Keratinocyte (primary cell): ENCODE measurements at regions not wholly inside any gene's neighbourhood (a gene's known extent, or its start where the extent isn't known, plus 50 kb on each side); places are given as distances from the start of the nearest gene placed in this dataset.
"Not testable (repeated sequence)": the region's sequence is repeated elsewhere in the genome, so short reads cannot be mapped to it uniquely, and the experiment has no call there.

Experiments
- DNase-seq: peaks from one replicate; pipeline ENCODE4 v3.0.0-alpha.2; 2011; ENCODE audit warnings: low read depth, missing footprints, low spot score
- FAIRE-seq: peaks from 2 replicates; lab custom pipeline; 2011; peaks lifted over from hg19 to GRCh38; lab: Jason Lieb, UNC
- H2AFZ ChIP-seq: 2 replicates; pipeline ENCODE4 v1.6.0; 2012; ENCODE audit warnings: low read length, control low read depth, inconsistent platforms; ENCODE audit not compliant: control insufficient read depth
- H3K27ac ChIP-seq: 2 replicates; pipeline ENCODE4 v1.5.1; 2011; ENCODE audit warnings: low read length; ENCODE audit not compliant: control insufficient read depth, insufficient read depth
- H3K27me3 ChIP-seq: 3 replicates; pipeline ENCODE4 v1.6.0; 2011; ENCODE audit warnings: low read length; ENCODE audit not compliant: control insufficient read depth, insufficient read depth; ENCODE audit errors: extremely low read depth
- H3K36me3 ChIP-seq, 2 experiments: 2 replicates in 1 of 2; 3 replicates in 1 of 2; pipeline ENCODE4 v1.5.1; 2011; ENCODE audit warnings: low read length in 2 of 2, mild to moderate bottlenecking in 1 of 2; ENCODE audit not compliant: control insufficient read depth in 2 of 2, insufficient read depth in 2 of 2; ENCODE audit errors: extremely low read depth in 1 of 2
- H3K4me1 ChIP-seq: 3 replicates; pipeline ENCODE4 v1.5.1; 2011; ENCODE audit warnings: low read length; ENCODE audit not compliant: control insufficient read depth, insufficient read depth; ENCODE audit errors: extremely low read depth
- H3K4me2 ChIP-seq: 3 replicates; pipeline ENCODE4 v1.6.0; 2011; ENCODE audit warnings: low read depth, low read length; ENCODE audit not compliant: control insufficient read depth, insufficient read depth; ENCODE audit errors: extremely low read depth
- H3K4me3 ChIP-seq, 3 experiments: fragments of 200-600 bp in 1 of 3; sonication (generic) in 1 of 3; 2 replicates in 2 of 3; 3 replicates in 1 of 3; pipeline ENCODE4 v1.5.1; 2011 to 2016; ENCODE audit warnings: low read length in 3 of 3, mild to moderate bottlenecking in 3 of 3, control low read depth in 2 of 3, inconsistent platforms in 1 of 3, low read depth in 1 of 3, mixed read lengths in 1 of 3, mixed run types in 1 of 3, moderate library complexity in 1 of 3; ENCODE audit not compliant: control insufficient read depth in 2 of 3, insufficient read depth in 2 of 3; ENCODE audit errors: extremely low read depth in 1 of 3
- H3K79me2 ChIP-seq: 2 replicates; pipeline ENCODE4 v1.6.0; 2012; ENCODE audit warnings: low read length; ENCODE audit not compliant: control insufficient read depth, insufficient read depth
- H3K9ac ChIP-seq: 3 replicates; pipeline ENCODE4 v1.6.0; 2011; ENCODE audit warnings: low read length; ENCODE audit not compliant: control insufficient read depth, insufficient read depth; ENCODE audit errors: extremely low read depth
- H3K9me1 ChIP-seq: 3 replicates; pipeline ENCODE4 v1.6.0; 2011; ENCODE audit warnings: low read length; ENCODE audit not compliant: control insufficient read depth, insufficient read depth; ENCODE audit errors: extremely low read depth
- H3K9me3 ChIP-seq: 2 replicates; pipeline ENCODE4 v1.5.1; 2012; ENCODE audit warnings: low read depth, low read length; ENCODE audit not compliant: control insufficient read depth
- H4K20me1 ChIP-seq: 3 replicates; pipeline ENCODE4 v1.6.0; 2011; ENCODE audit warnings: low read length; ENCODE audit not compliant: control insufficient read depth, insufficient read depth; ENCODE audit errors: extremely low read depth
- CTCF ChIP-seq, 3 experiments: IDR thresholded peaks in 1 of 3; conservative IDR thresholded peaks in 1 of 3; optimal IDR thresholded peaks in 1 of 3; 2 replicates in 2 of 3; 3 replicates in 1 of 3; pipeline versions ENCODE3 to v1.5.1; 2011; ENCODE audit warnings: low read length in 3 of 3, mild to moderate bottlenecking in 3 of 3, moderate library complexity in 2 of 3, control low read depth in 1 of 3, inconsistent platforms in 1 of 3; ENCODE audit not compliant: insufficient read depth in 2 of 3; ENCODE audit errors: extremely low read depth in 1 of 3
- EZH2 ChIP-seq: IDR thresholded peaks from one replicate; pipeline ENCODE4 v1.6.1; 2012; ENCODE audit warnings: inconsistent platforms, mild to moderate bottlenecking, low read length, moderate library complexity
- dilution Hi-C: fragments of 300-500 bp; cut with MboI; formaldehyde crosslinking; loops from one replicate; pipeline ENCODE4 v1.7.0; 2020; ENCODE audit warnings: low sequenced_read_pairs; ENCODE audit not compliant: extremely low pct_ligation_motif_present

- no peaks in the 10 kb centered on the region for H3K79me2 ChIP-seq
- H3K27ac ChIP-seq = no peak overlapping the region
- no peak for TF ChIP-seq EZH2
- no peak for TF ChIP-seq CTCF (optimal IDR thresholded peaks at IDR 0.05 in 1 of 3, IDR thresholded peaks at IDR 0.05 in 1 of 3, conservative IDR thresholded peaks at IDR 0.05 in 1 of 3; ENCODE audit: extremely low read depth in 1 of 3, insufficient read depth in 2 of 3, low read length in 3 of 3)
- H3K4me2 ChIP-seq = no peak overlapping the region
- H3K9ac ChIP-seq = no peak overlapping the region
- DNase-seq (no peak), FAIRE-seq (no peak)
- H3K9me1 ChIP-seq = no peaks in the 10 kb centered on the region
- H2AFZ ChIP-seq = no peak overlapping the region
- H4K20me1 ChIP-seq = no peaks in the 10 kb centered on the region
- H3K4me3 ChIP-seq = no peak overlapping the region
- no peaks in the 10 kb centered on the region for H3K27me3 ChIP-seq
- no peaks in the 10 kb centered on the region for H3K4me1 ChIP-seq
- dilution Hi-C loops = no loop called here
- H3K9me3 ChIP-seq = no peaks in the 10 kb centered on the region
- no peaks in the 10 kb centered on the region for H3K36me3 ChIP-seq
Observed at GRCh38 chr14:81605660-81606059, 72.0 kb upstream of the SEL1L start.

- Histone ChIP-seq H3K9ac (no peak overlapping the region), H3K4me1 (no peaks in the 10 kb centered on the region), H3K27ac (no peak overlapping the region), H3K9me1 (no peaks in the 10 kb centered on the region), H3K36me3 (no peaks in the 10 kb centered on the region), H3K4me2 (no peak overlapping the region), H3K27me3 (no peaks in the 10 kb centered on the region), H3K9me3 (no peaks in the 10 kb centered on the region), H3K79me2 (no peaks in the 10 kb centered on the region), H4K20me1 (no peaks in the 10 kb centered on the region), H3K4me3 (no peak overlapping the region), H2AFZ (no peak overlapping the region)
- DNase-seq = no peak
- TF ChIP-seq EZH2 (no peak), CTCF (optimal IDR thresholded peaks at IDR 0.05 in 1 of 3, IDR thresholded peaks at IDR 0.05 in 1 of 3, conservative IDR thresholded peaks at IDR 0.05 in 1 of 3; ENCODE audit: extremely low read depth in 1 of 3, insufficient read depth in 2 of 3, low read length in 3 of 3) (no peak)
- FAIRE-seq = no peak
- dilution Hi-C loops = no loop called here
Observed at GRCh38 chr14:81613341-81614045, 79.8 kb upstream of the SEL1L start.

- H4K20me1 ChIP-seq, H3K4me1 ChIP-seq, H3K27me3 ChIP-seq, H2AFZ ChIP-seq, dilution Hi-C loops, DNase-seq, H3K79me2 ChIP-seq, H3K9me1 ChIP-seq, H3K36me3 ChIP-seq, H3K9ac ChIP-seq, H3K9me3 ChIP-seq, H3K4me3 ChIP-seq, H3K4me2 ChIP-seq, H3K27ac ChIP-seq, FAIRE-seq: not testable (repeated sequence)
Observed at GRCh38 chr14:81614302-81614701, 80.6 kb upstream of the SEL1L start.
